ENCODE measurements at regions not wholly inside any gene's neighbourhood (a gene's known extent, or its start where the extent isn't known, plus 50 kb on each side); places are given as distances from the start of the nearest gene placed in this dataset.

DNA sequence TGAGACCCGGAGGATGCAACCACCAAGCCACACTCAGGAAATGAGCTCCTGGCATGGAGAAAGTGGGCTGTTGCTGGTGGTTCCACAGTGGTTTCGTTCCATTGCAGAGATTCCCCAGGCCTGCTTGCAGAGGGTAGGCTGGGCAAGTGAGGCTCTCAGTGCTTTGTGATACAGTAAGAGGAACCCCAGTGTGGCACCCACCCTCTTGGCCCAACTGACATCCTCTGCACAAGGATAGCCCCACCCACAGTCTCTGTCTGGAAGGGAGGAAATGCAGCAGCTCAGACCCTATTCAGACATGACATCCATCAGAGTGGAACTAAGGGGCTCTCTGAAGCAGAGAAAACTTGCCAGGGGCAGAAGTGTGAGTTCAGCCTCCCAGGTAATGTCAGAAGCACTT lies 69.6 kb upstream of the FSTL4 start:
- Histone ChIP-seq H3K4me3 (ENCODE audit: low read depth in 2 of 2, low read length in 2 of 2) (no peak overlapping the region), H3K4me1 (ENCODE audit: control insufficient read depth, insufficient read depth, low read length) (no peaks in the 10 kb centered on the region), H3K9me3 (ENCODE audit: control insufficient read depth, insufficient read depth, low read depth, low read length) (no peaks in the 10 kb centered on the region), H3K27me3 (ENCODE audit: control insufficient read depth, insufficient read depth, low read length) (peaks cover 16% of the 10 kb centered on the region), H3K36me3 (ENCODE audit: control insufficient read depth, insufficient read depth, low read length) (no peaks in the 10 kb centered on the region), H3K27ac (ENCODE audit: low read length) (no peak overlapping the region)
- DNase-seq (ENCODE audit: low read depth, low spot score), result no peak
- BruUV-seq (replicated peaks), result no TSS peak
- ChIA-PET CTCF (no interaction called here), POLR2A (no interaction called here)
- in situ Hi-C loops (cut with HindIII; ENCODE audit: low pct_unique_long_range_greater_than_20kb, low sequenced_read_pairs), result no loop called here
- ATAC-seq, result no peak
- no peak for TF ChIP-seq TCF7L2 (IDR thresholded peaks at IDR 0.05; ENCODE audit: low read depth, low read length)
- TF ChIP-seq REST (IDR thresholded peaks at IDR 0.05; ENCODE audit: insufficient read depth in 1 of 2, low read depth in 2 of 2, low read length in 1 of 2), result no peak
- TF ChIP-seq CTCF (IDR thresholded peaks at IDR 0.05), result no peak
- no peak for TF ChIP-seq SIN3A (IDR thresholded peaks at IDR 0.05; ENCODE audit: borderline replicate concordance, insufficient read depth, low read depth, low read length)
- TF ChIP-seq POLR2AphosphoS5 (IDR thresholded peaks at IDR 0.05; ENCODE audit: low read depth, low read length), result no peak
- intact Hi-C loops (cut with micrococcal nuclease; ENCODE audit: unreplicated experiment), result no loop called here

- ChIA-PET POLR2A (no interaction called here), CTCF (interaction anchor here (0.5 kb wide), 1 partner anchor 141 kb away, joined by 3 read pairs; no protein-coding TSS in a partner anchor)
- ATAC-seq, result no peak
- in situ Hi-C loops (cut with HindIII; ENCODE audit: low pct_unique_long_range_greater_than_20kb, low sequenced_read_pairs) (no loop called here), intact Hi-C loops (cut with micrococcal nuclease; ENCODE audit: unreplicated experiment) (no loop called here)
- Histone ChIP-seq H3K4me1 (ENCODE audit: control insufficient read depth, insufficient read depth, low read length) (no peaks in the 10 kb centered on the region), H3K36me3 (ENCODE audit: control insufficient read depth, insufficient read depth, low read length) (no peaks in the 10 kb centered on the region), H3K4me3 (ENCODE audit: low read depth in 2 of 2, low read length in 2 of 2) (no peak overlapping the region), H3K9me3 (ENCODE audit: control insufficient read depth, insufficient read depth, low read depth, low read length) (no peaks in the 10 kb centered on the region), H3K27me3 (ENCODE audit: control insufficient read depth, insufficient read depth, low read length) (peaks cover 11% of the 10 kb centered on the region), H3K27ac (ENCODE audit: low read length) (no peak overlapping the region)
- no peak for DNase-seq (ENCODE audit: low read depth, low spot score)
- no peak for TF ChIP-seq SIN3A (IDR thresholded peaks at IDR 0.05; ENCODE audit: borderline replicate concordance, insufficient read depth, low read depth, low read length)
- no peak for TF ChIP-seq POLR2AphosphoS5 (IDR thresholded peaks at IDR 0.05; ENCODE audit: low read depth, low read length)
- TF ChIP-seq CTCF (IDR thresholded peaks at IDR 0.05), result no peak
- TF ChIP-seq REST (IDR thresholded peaks at IDR 0.05; ENCODE audit: insufficient read depth in 1 of 2, low read depth in 2 of 2, low read length in 1 of 2), result no peak
- TF ChIP-seq TCF7L2 (IDR thresholded peaks at IDR 0.05; ENCODE audit: low read depth, low read length), result no peak
- no TSS peak for BruUV-seq (replicated peaks)
These were observed 68.7 kb upstream of the FSTL4 start for GRCh38 chr5:133680830-133681565.

Data from Panc1 (cell line).